ENCODE measurements at regions not wholly inside any gene's neighbourhood (a gene's known extent, or its start where the extent isn't known, plus 50 kb on each side); places are given as distances from the start of the nearest gene placed in this dataset.

DNA sequence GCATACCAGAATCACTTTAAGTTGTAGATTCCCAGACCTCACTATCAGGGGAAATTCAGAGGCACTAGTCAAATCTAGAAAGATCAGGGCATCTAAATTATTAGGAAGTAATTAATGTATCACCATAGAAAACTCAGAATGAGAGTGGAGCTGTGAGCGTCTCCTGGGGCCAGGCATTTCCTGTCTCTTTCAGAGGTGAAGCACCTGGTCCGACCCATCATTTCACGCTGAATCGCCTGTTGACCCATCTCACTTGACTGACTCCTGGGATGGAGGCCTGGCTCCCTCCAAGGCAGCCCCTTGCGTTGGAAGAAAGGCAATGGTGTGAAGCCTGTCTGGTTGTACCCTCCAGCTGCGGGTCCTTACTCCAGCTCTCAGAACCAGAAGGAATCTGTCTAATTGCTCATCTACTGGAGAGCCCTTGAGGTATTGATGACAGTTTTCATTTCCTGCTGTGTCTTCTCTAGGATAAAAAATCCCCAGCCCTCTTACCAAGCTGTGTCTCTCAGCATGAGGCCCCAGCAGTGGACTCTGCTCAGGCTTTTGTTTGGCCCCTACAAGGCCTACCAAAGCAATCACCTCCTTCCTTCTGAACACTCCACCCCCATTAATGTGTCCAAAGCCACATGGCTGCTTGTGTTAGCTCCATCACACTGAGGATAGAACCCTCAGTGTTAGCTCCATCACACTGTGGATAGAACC, 93.2 kb upstream of the SYT13 start:
- DNase-seq (ENCODE audit: low read depth, low spot score): no peak
- ATAC-seq: no peak
- in situ Hi-C loops (cut with HindIII; ENCODE audit: low pct_unique_long_range_greater_than_20kb, low sequenced_read_pairs): no loop called here
- Histone ChIP-seq H3K4me3 (ENCODE audit: low read depth in 2 of 2, low read length in 2 of 2) (no peak overlapping the region), H3K4me1 (ENCODE audit: control insufficient read depth, insufficient read depth, low read length) (no peaks in the 10 kb centered on the region), H3K27ac (ENCODE audit: low read length) (no peak overlapping the region), H3K27me3 (ENCODE audit: control insufficient read depth, insufficient read depth, low read length) (peaks cover 6% of the 10 kb centered on the region; the same call in 1 of the 2 replicates), H3K9me3 (ENCODE audit: control insufficient read depth, insufficient read depth, low read depth, low read length) (no peaks in the 10 kb centered on the region), H3K36me3 (ENCODE audit: control insufficient read depth, insufficient read depth, low read length) (no peaks in the 10 kb centered on the region)
- intact Hi-C loops (cut with micrococcal nuclease; ENCODE audit: unreplicated experiment): loop anchor here (10.0 kb wide), 1 partner anchor 275 kb away; no protein-coding TSS in a partner anchor
- no TSS peak for BruUV-seq (replicated peaks)
- CTCF ChIA-PET: interaction anchor here (0.9 kb wide), 1 partner anchor 8 kb away, joined by 4 read pairs; no protein-coding TSS in a partner anchor
- TF ChIP-seq, protein P1, sequence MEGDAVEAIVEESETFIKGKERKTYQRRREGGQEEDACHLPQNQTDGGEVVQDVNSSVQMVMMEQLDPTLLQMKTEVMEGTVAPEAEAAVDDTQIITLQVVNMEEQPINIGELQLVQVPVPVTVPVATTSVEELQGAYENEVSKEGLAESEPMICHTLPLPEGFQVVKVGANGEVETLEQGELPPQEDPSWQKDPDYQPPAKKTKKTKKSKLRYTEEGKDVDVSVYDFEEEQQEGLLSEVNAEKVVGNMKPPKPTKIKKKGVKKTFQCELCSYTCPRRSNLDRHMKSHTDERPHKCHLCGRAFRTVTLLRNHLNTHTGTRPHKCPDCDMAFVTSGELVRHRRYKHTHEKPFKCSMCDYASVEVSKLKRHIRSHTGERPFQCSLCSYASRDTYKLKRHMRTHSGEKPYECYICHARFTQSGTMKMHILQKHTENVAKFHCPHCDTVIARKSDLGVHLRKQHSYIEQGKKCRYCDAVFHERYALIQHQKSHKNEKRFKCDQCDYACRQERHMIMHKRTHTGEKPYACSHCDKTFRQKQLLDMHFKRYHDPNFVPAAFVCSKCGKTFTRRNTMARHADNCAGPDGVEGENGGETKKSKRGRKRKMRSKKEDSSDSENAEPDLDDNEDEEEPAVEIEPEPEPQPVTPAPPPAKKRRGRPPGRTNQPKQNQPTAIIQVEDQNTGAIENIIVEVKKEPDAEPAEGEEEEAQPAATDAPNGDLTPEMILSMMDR (IDR thresholded peaks at IDR 0.05): no peak
- no peak for TF ChIP-seq TCF7L2 (IDR thresholded peaks at IDR 0.05; ENCODE audit: low read depth, low read length)
- TF ChIP-seq REST (IDR thresholded peaks at IDR 0.05; ENCODE audit: insufficient read depth in 1 of 2, low read depth in 2 of 2, low read length in 1 of 2): no peak
- TF ChIP-seq SIN3A (IDR thresholded peaks at IDR 0.05; ENCODE audit: borderline replicate concordance, insufficient read depth, low read depth, low read length): no peak
- POLR2A ChIA-PET: no interaction called here

DNA sequence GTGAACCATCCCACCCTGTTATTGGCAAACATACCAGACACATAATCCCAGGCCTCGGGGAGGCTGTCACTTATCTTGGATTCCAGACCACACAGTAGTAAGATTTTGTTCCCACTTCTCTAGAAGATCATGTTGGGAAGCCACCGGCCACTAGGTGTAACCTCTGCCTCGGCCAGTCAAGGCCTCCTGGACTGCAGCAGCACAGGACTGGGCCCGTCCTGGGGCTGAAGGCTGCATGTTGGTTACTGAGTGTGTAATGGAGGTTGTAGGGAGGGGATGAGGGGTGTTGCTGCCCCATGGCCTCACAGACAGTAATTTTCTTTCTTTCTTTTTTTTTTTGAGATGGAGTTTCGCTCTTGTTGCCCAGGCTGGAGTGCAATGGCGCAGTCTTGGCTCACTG, 92.4 kb upstream of the SYT13 start:
- no peak overlapping the region for H3K27ac ChIP-seq (ENCODE audit: low read length)
- TF ChIP-seq SIN3A (IDR thresholded peaks at IDR 0.05; ENCODE audit: borderline replicate concordance, insufficient read depth, low read depth, low read length): no peak
- POLR2A ChIA-PET: no interaction called here
- no peaks in the 10 kb centered on the region for H3K9me3 ChIP-seq (ENCODE audit: control insufficient read depth, insufficient read depth, low read depth, low read length)
- no peaks in the 10 kb centered on the region for H3K36me3 ChIP-seq (ENCODE audit: control insufficient read depth, insufficient read depth, low read length)
- intact Hi-C loops (cut with micrococcal nuclease; ENCODE audit: unreplicated experiment): loop anchor here (10.0 kb wide), 1 partner anchor 276 kb away; no protein-coding TSS in a partner anchor
- no peak for ATAC-seq
- H3K27me3 ChIP-seq (ENCODE audit: control insufficient read depth, insufficient read depth, low read length): peaks cover 10% of the 10 kb centered on the region
- BruUV-seq (replicated peaks): no TSS peak
- CTCF ChIA-PET: no interaction called here
- in situ Hi-C loops (cut with HindIII; ENCODE audit: low pct_unique_long_range_greater_than_20kb, low sequenced_read_pairs): no loop called here
- no peak overlapping the region for H3K4me3 ChIP-seq (ENCODE audit: low read depth in 2 of 2, low read length in 2 of 2)
- DNase-seq (ENCODE audit: low read depth, low spot score): no peak
- H3K4me1 ChIP-seq (ENCODE audit: control insufficient read depth, insufficient read depth, low read length): no peaks in the 10 kb centered on the region

DNA sequence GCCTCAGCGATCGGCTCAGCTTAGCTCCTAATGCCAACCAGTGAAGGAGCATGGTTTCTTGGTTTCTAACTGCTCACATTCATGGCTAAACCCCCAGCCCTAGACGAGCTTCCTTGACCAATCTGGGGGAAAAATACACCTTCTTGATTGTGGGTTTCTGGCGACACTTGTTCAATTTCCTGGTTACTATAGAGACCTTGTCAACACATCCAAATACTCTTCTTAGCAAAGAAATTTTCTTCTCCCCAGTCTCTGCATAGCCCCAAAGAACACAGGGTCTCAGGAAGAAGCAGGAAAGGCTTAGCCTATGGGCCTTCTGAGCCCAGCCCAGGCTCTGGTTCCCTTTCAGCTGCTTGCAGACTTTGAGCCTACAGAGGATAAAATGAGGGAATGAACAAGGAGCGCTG, 88.5 kb upstream of the SYT13 start:
- ChIA-PET POLR2A (no interaction called here), CTCF (interaction anchor here (0.7 kb wide), 1 partner anchor 558 kb away, joined by 3 read pairs; no protein-coding TSS in a partner anchor)
- Histone ChIP-seq H3K9me3 (ENCODE audit: control insufficient read depth, insufficient read depth, low read depth, low read length) (no peaks in the 10 kb centered on the region), H3K36me3 (ENCODE audit: control insufficient read depth, insufficient read depth, low read length) (no peaks in the 10 kb centered on the region), H3K27me3 (ENCODE audit: control insufficient read depth, insufficient read depth, low read length) (peaks cover 12% of the 10 kb centered on the region), H3K4me1 (ENCODE audit: control insufficient read depth, insufficient read depth, low read length) (peaks cover 4% of the 10 kb centered on the region; the same call in 1 of the 2 replicates), H3K27ac (ENCODE audit: low read length) (no peak overlapping the region), H3K4me3 (ENCODE audit: low read depth in 2 of 2, low read length in 2 of 2) (no peak overlapping the region)
- TF ChIP-seq, protein P1 (IDR thresholded peaks at IDR 0.05): no peak
- TF ChIP-seq POLR2AphosphoS5 (IDR thresholded peaks at IDR 0.05; ENCODE audit: low read depth, low read length) (no peak), TCF7L2 (IDR thresholded peaks at IDR 0.05; ENCODE audit: low read depth, low read length) (no peak)
- intact Hi-C loops (cut with micrococcal nuclease; ENCODE audit: unreplicated experiment): loop anchor here (10.0 kb wide), 1 partner anchor 280 kb away; no protein-coding TSS in a partner anchor
- in situ Hi-C loops (cut with HindIII; ENCODE audit: low pct_unique_long_range_greater_than_20kb, low sequenced_read_pairs): no loop called here
- ATAC-seq (no peak), DNase-seq (ENCODE audit: low read depth, low spot score) (no peak)
- BruUV-seq (replicated peaks): no TSS peak

Measured in Panc1 (cell line).